SH-SY5Y (cell line): ENCODE measurements at regions not wholly inside any gene's neighbourhood (a gene's known extent, or its start where the extent isn't known, plus 50 kb on each side); places are given as distances from the start of the nearest gene placed in this dataset.

Experiments used
- GATA2 ChIP-seq: IDR thresholded peaks from 2 replicates; pipeline ENCODE4 v1.6.1; 2011; ENCODE audit warnings: mild to moderate bottlenecking, low read depth, low read length
- GATA3 ChIP-seq: IDR thresholded peaks from 2 replicates; pipeline ENCODE4 v1.6.1; 2011; ENCODE audit warnings: low read depth, mild to moderate bottlenecking, low read length, moderate library complexity

- TF ChIP-seq GATA3 (no peak), GATA2 (no peak)
Measured at GRCh38 chr10:107264742-107265141, 100.2 kb upstream of the SORCS1 start.
